Stimulated activated CD4-positive, alpha-beta T cell treated with anti-CD3 and anti-CD28 coated beads, Interleukin-2, amount 100 ng/mL, for 4 hours (primary cell): ENCODE measurements at regions not wholly inside any gene's neighbourhood (a gene's known extent, or its start where the extent isn't known, plus 50 kb on each side); places are given as distances from the start of the nearest gene placed in this dataset.

Experiments used
- DNase-seq: peaks from one replicate; pipeline ENCODE4 v3.0.0-alpha.2; 2020; ENCODE audit warnings: low read depth

DNA sequence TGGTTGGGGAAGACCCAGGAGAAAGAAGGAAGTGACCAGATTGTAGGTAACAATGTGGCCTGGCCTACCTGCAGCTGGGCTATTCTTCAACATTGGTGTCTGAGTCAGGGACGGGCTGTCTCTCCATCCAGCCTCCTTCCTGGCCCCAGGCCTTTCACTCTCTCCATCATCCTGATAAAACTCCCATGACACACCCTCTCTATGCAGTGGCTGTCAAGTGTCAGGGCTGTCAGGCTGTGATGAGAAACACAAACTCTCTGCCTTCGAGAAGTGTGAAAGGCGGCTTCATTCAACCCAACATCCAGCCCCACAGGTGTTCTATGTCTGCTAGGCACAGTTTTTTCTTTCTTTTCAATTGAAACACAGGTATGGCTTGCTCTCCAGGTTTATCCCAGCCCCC, 153.3 kb upstream of the VSTM2B start:
- DNase-seq = no peak

DNA sequence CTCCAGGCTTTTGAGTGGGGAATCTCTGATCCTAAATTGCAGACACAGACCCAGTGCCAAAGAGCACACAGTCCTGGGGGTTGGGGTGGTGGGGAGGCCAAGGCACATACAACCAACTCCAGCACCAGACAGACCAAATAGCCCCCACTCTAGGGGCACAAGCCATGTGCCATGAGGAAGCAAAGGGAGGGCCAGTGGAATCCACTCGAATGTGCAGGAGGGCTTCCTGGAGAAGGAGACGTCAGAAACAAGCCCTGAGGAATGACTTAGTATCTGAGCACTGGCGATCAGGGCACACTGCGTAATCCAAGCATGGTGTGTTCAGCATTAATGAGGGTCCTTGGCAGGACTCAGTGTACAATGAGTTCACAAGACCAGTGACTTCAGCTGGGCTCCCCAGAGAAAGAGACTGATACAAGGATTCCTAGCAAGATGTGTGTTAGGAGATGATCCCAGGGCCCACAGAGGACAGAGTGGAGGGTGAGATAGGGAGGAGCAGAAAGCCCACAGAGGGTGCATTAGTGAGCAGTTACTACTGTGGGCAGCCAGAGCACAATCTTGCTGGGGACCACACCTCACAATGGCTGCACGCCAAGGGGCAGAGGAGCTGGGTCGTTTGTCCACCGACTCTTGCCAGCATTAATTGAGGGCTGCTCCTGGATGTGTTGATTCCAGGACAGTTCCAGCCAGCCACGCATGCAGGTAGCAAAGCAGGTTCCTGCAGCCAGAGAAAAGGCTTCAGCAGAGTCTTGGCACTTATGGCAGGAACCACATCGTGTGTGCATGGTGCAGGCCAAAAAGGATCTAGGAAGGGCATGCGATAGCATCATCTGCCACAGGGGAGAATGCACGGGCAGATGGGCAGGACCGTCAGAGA, 152.6 kb upstream of the VSTM2B start:
- no peak for DNase-seq

DNA sequence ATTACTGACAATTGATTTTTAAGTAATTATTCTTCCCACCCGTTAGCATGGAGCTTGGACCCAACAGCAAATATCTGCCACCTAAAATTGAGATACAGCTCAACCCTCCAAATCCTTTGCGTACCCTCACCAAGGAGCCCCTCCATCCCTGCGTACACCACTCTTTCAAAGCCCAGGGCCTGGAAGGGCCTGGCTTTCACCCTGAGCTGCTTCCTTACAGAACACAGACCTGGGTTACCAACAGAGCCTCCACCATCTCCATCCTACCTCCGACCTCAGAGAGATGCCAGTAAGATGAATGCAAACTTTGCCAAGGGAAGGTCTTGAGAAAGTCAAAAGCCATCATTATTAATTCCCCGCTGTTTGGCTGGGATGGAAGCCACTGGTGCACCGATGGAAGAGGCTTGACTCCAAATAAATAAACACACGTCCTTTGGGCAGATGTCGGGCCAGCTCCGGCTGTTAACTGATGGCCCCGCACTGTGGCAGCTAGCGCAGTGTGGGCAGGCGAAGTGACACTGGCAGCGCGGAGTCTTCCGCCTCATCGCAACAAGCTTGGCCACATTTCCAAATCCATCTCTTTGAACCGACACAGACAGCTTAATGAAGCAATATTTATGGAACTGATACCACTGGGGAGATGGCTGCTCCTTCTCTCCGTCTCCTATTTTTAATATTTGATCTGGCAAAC, 150.2 kb upstream of the VSTM2B start:
- DNase-seq = no peak

DNA sequence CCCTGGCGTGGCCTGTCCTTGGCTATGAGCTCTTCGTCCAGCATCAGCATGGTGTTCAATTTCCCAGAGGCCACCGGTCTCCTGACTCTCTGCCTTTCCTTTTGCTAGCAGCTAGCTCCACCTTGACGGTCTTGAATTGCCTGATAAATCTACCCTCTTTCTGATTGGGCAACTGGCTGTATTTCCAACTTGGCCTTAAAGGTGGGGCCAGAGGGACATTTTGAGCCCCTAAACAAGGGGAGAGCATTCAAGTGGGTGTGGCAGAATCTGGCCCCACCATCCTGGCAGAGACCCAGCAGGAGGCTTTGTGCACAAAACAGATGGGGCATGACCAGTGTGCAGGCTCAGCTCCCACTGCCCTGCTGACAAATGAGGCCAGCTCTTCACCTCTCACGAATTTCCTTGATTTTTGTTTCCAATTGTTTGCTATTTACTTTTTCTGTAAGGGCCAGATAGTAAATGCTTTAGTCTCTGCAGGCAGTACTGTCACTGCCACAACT, 148.9 kb upstream of the VSTM2B start:
- DNase-seq = no peak

DNA sequence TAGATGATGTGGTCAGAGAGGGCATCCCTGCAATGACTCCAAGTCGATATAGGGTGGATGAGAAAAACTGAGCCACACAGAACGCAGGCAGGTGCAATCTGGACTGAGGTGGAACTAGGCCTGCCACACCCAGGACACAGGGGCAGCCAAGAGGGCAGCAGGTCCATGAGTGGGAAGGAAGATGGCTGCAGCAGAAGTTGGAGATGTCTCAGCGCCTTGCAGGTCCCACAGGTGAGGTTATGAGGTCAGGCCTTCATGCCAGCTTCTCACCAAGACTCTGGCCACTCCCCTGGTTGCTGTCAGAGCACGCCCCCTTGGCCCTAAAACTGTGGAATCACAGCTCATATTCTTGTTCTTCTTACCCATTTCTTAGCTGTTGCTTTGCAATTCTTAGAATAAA, 147.7 kb upstream of the VSTM2B start:
- no peak for DNase-seq

DNA sequence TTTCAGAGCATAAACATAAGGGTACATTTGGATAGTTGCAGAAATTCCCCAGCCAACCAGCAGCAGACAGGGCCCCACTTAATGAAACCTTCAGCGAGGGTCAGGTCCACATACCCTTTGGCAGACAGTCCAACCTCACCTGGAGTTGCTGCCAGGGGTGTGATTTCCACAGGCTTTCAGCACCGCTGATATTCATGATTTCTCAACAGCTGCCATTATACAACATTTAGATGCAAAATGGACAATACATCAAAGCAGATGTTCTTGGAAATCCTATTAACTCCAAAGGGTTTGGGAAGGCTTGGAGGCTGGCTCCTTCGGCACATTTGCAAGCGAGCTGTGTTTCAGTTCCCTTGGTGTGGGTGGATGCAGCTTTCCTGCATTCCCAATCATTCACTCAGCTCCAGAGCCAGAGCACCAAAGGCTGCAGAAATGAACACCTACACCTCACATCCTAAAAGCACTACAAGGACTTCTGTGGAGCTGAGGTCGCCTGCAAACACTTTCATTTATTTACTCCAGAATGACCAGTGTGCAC, 147.2 kb upstream of the VSTM2B start:
- no peak for DNase-seq

DNA sequence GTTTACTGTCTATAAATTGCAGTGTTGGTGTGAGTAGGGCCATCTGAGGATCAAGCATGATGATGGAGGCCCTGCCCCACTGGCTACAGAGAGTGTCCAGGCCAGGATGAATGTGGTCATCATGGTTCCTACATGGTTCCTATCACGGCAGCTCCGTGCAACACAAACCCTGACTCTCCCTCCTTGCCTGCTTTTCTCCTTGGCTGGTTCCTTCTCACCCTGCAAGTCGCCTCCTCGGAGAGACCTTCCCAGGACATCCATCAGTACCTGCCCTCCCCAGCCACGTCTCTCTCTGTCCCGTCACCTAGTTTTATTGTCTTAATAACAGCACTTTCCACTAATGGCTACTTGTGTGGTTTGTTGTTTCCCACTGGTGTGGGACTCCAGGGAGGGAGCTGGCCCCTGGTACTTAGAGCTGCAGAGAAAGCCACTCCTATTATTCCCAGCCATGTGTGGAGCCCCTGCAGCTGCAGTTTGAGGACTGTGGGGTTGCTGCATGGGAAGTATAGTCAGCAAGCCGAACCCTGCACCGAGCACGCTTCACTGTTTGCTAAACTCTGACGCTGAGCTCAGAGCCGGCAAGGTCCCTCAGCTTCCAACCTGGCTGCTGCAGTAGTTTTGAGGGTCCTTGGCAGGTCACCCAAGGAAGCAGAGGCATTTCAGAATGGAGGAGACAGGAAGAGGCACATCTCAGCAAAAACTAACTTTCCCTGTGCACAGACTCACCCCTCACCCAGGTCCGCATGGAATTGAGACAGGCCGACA, 146.4 kb upstream of the VSTM2B start:
- DNase-seq = no peak

DNA sequence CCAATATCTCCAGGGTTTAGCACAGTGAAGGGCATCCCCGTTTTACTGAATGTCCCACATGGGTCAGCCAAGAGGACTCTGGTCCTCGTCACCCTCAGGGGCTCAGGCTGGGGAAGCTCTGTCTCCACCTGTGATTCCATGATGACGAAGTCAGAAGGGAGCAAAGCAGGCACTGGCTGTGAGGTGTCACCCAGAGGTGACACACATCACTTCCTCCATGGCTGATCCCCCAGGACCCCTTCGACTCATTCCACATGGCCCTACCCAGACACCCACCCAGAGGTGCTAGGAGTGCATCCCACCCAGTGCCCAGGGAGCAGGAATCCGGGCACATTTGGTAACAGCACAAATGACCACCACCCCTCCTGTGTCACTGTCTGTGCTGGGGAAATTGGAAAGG, 145.2 kb upstream of the VSTM2B start:
- DNase-seq = no peak

DNA sequence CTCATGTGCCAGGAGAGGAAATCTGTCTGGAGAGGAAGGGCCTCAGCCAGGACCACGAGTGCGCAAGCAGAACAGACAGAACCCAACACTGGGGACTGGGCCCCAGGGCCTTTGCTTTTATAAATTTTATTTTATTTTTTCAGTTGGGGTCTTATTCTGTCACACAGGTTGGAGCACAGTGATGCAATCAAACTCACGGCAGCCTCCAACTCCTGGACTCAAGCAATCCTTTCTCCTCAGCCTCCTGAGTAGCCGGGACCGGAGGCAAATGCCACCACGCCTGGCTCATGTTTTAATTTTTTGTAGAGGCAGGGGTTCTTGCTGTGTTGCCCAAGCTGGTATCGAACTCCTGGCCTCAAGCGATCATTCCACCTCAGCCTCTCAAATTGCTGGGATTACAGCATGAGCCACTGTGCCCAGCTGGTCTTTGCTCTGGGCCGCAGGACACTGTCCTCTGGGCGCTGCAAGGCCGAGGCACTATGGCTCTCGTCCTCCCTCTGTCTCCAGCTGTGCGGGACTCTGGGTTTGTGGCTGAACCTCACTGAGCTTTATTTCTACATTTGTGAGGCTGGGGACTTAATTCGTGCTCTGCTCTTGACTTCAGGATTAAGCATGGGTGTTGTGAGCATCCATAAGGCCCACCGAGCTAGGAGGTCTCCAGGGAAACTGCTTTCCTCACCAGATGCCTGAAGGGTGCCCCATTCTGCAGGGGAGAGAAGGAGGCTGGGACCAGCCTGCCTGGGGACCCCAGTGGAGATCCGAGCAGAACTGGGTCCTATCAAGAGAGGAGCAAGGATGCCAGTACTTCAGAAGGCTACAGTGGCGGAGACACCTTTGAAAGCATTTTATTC, 144.2 kb upstream of the VSTM2B start:
- DNase-seq = no peak

DNA sequence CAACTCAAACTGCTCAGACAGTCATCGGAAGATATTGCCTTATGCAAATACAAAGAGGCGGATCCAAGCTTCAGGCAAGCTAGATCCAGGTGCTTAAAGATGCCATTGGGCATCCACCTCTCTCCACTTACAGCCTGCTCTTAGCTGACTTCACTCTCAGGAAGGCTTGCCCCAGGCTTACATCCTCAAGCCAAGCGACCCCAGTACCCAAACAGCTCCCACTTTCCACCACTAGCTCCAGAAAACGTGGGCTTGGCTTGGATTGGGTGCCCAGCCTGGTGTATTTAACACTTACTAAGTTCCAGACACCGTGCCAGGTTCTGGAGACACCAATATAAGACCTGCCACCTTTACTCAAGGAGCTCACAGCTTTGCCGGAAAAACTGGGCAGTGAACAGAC, 142.1 kb upstream of the VSTM2B start:
- no peak for DNase-seq

DNA sequence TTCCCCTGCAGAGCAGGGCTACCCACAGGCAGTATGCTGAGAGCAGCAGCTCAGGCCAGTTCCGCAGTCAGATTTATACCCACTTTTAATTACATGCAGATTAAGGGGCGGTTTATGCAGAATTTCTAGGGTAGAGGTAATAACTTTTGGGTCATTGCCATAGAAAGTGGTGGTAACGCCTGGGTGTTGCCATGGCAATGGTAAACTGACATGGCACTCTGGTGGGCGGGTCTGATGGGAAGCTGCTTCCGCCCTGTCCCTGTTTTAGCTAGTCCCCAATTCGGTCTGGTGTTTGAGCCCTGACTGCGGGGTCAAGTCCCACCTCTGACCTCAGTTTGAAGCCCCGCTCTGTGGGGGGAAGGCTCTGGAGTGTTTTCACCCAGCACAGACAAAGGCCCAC, 141.1 kb upstream of the VSTM2B start:
- no peak for DNase-seq

DNA sequence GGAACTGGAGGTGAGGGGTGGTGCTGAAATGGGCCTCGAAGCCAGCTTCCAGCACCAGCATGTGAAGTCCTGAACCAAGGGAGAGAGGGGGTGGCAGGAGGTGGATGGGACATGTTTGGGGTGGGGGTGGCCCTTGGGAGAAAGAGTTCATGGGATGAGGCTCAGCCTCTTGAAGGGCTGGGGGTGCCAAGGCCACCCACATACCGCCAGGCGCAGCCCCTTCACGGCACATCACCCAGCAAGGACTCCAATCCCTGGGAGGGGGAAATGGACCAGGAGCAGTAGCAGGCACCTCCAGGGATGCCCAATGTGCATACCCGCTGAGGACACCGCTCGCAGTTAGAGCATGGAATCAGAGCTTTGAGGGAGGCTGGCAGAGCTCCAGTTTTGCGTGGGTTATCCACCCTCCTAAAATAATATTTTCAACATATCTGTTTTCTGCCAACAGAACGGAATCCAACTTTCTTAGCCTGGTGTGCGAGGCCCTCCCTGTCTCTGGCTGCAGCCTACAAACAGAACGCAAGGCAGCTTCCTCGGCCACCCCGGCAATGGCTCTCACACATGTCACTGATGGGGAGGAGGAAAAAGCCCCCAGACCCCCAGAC, 140.5 kb upstream of the VSTM2B start:
- DNase-seq = no peak

DNA sequence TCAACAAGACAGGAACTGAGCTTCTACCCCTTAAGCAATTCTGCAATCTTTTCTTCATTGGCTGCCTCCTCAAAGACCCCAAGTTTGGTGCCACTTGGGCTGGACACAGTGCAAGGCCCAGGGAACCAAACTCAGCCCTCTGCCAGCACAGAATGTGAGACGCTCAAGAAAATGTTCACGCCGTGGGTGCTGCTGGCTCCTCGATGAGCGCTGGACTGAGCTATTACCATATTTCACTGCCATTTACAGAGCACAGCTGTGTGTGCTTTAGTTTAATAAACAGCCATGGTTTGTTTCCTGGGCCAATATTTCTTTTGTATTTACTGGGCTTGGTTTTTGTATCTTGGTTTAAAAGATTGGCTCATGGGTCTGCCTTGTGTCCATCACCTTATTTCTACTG, 138.8 kb upstream of the VSTM2B start:
- no peak for DNase-seq

DNA sequence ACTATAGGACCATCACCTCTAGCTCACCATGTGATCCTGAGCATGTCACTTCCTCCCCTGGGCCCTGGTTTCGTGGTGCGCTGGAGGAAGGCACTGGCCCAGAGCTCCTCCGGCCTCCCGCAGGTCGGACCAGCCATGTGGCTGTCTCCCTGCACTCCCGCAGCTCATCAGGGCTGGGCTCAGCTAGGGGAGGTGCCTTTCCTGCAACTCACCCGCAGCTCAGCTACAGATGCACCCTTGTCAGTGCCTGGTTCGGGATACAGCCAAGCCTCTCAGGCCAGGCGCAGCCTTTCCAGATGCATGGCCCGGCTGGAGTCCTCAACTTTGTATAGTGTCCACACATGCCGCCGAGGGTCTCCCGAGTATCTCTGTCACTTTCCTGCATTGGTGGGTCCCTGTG, 138.2 kb upstream of the VSTM2B start:
- no peak for DNase-seq

DNA sequence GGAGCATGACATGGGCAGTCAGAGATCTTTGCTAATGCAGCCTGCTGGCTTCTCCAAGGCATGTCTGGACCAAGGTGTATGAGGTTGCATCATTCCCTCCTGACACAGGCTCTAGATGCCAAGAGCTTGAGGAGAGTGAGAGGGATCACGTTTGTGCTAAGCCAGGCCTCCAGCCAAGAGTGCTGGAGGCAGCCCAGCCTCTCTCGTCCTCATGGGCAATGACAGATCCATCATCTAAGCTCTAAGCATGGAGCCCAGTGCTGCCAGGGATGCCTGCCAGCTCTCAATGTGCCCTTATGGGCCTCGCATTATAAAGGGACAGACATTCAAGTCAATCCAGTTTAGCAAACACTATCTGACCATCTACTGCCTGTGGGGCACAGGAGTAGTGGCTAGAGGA, 136.3 kb upstream of the VSTM2B start:
- DNase-seq = no peak

DNA sequence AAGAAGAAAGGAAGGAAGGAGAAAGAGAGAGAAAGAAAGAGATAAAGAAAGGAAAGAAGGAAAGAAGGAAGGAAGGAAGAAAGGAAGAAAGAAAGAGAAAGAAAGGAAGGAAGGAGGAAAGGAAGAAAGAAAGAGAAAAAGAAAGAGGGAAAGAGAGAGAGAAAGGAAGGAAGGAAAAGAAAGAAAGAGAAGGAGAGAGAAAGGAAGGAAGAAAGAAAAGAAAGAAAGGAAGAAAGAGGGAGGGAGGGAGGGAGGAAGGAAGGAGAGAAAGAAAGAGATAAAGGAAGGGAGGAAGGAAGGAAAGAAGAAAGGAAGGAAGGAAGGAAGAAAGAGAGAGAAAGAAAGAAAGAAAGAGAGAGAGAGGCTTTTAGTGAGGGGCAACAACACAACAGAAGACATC, 135.1 kb upstream of the VSTM2B start:
- DNase-seq = no peak

DNA sequence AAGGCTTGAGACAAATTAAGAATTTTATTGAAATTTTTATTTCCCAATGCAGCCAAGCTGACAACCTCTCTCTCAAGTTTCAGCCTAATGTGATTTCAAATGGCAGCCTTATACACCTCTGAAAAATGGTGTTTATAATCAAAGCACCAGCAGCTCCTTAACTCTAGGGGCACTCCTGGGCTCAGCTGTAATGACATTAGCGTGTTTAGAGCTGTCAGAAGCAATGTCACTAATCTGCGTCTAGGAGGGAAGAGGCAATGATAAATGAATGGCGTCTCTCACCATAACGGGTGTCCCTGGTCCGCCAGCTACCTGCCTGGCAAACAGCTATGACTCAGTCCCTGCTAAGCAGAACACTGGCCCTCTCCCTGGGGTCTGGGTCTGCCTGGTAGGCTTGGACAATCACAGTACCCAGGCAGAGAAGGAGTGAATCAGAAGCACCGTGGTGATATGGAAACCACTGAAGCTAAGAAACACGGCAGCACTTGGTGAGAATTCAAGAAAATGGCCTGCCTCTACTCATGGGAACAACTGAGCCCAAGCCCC, 131.8 kb upstream of the VSTM2B start:
- no peak for DNase-seq

DNA sequence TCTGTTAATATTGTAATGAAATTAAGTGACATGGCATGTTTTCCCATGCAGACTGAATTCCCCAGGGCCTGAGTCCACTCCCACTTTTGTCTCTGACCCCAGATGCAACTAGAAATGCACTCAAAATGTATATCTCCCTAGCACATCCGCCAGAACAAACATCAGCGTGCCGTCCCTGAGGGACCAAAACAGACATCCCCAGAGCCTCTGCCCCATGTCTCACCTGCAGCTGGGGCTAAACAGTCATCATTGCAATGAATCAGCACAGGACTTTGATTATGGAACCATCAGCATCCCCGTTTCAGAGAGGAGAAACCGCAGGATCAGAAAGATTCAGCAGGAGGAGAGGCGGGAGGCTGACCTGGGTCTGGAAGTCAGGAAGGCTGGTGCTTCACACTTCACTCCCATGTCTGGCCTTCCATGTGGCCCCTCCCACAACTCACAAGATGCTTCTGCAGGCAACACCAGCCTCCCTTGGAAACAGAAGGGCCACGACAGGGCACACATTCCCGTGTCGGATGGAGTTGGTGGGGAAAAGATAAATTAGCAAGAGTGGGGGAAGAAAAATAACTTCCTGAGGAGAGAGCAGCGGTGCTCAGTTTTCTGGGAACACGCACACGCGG, 130.6 kb upstream of the VSTM2B start:
- DNase-seq = no peak

DNA sequence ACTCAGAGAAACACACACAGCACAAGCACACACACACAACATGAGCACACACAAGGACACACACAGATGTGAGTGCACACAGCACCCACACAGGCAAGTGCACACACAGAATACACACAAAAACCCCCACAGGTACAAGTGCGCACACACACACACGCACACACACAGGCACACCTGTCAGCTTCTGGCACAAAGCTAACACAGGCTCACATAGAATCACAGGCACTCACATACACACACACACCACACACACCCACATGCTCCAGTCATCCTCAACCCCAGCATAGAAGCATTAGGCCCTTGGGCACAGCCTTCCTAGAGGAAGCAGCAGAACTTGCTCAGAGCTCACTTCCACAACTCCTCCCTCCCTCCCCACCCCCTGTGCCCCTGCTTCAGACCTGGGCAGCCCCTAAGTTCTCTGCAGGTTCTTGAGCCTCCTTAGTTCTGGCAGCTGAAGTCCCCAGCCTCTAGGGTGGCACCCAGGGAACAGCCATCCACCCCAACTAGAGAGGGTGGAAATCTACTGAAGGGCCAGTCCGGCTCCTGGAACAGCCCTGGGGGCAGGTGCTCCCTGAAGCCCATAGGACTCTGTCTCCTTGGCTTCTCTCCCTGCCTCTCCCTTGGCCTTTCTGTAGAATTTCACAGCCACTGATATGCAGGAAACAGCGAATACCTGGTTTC, 129.9 kb upstream of the VSTM2B start:
- DNase-seq = no peak

DNA sequence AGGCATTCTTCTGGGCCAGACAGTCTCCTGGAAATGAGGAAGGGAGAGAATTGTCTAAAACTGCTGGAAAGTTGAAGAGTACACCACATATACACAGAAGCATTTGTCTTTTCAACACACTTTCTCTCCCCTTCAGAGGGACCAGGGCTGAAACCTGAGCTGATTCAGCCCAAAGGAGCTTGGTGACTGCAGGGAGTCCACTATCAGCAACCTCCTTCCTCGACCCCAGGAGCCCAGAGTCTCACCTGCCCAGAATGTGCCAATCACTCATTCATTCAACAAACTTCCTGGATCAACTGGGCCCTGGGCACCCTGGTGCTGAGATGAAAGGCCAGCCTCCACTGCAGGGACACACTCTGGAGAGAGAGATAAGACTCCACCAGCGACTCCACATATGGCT, 128.9 kb upstream of the VSTM2B start:
- DNase-seq = no peak
